ENCODE measurements at regions not wholly inside any gene's neighbourhood (a gene's known extent, or its start where the extent isn't known, plus 50 kb on each side); places are given as distances from the start of the nearest gene placed in this dataset.

GRCh38 chr5:108649646-108650045 is 98.1 kb upstream of the FER start:
- in situ Hi-C loops (cut with HindIII; ENCODE audit: low sequenced_read_pairs), result loop anchor here (25.0 kb wide), 1 partner anchor 538 kb away; no protein-coding TSS in a partner anchor

- in situ Hi-C loops (cut with HindIII; ENCODE audit: low sequenced_read_pairs), result loop anchor here (25.0 kb wide), 1 partner anchor 538 kb away; no protein-coding TSS in a partner anchor
Measured at GRCh38 chr5:108649106-108649505, 98.6 kb upstream of the FER start.

- in situ Hi-C loops (cut with HindIII; ENCODE audit: low sequenced_read_pairs), result loop anchor here (25.0 kb wide), 1 partner anchor 545 kb away; no protein-coding TSS in a partner anchor
Measured at GRCh38 chr5:108642170-108642906, 105.4 kb upstream of the FER start.

- in situ Hi-C loops (cut with HindIII; ENCODE audit: low sequenced_read_pairs), result loop anchor here (25.0 kb wide), 1 partner anchor 546 kb away; no protein-coding TSS in a partner anchor
Measured at GRCh38 chr5:108641596-108641995, 106.1 kb upstream of the FER start.

- in situ Hi-C loops (cut with HindIII; ENCODE audit: low sequenced_read_pairs), result loop anchor here (25.0 kb wide), 1 partner anchor 548 kb away; no protein-coding TSS in a partner anchor
Measured at GRCh38 chr5:108639366-108639765, 108.3 kb upstream of the FER start.

- in situ Hi-C loops (cut with HindIII; ENCODE audit: low sequenced_read_pairs), result loop anchor here (25.0 kb wide), 1 partner anchor 549 kb away; no protein-coding TSS in a partner anchor
Measured at GRCh38 chr5:108638021-108638420, 109.7 kb upstream of the FER start.

GRCh38 chr5:108637134-108637533 is 110.6 kb upstream of the FER start:
- in situ Hi-C loops (cut with HindIII; ENCODE audit: low sequenced_read_pairs), result loop anchor here (25.0 kb wide), 1 partner anchor 550 kb away; no protein-coding TSS in a partner anchor

- in situ Hi-C loops (cut with HindIII; ENCODE audit: low sequenced_read_pairs), result loop anchor here (25.0 kb wide), 1 partner anchor 551 kb away; no protein-coding TSS in a partner anchor
Measured at GRCh38 chr5:108636135-108636853, 111.4 kb upstream of the FER start.

- in situ Hi-C loops (cut with HindIII; ENCODE audit: low sequenced_read_pairs), result loop anchor here (25.0 kb wide), 1 partner anchor 553 kb away; no protein-coding TSS in a partner anchor
Measured at GRCh38 chr5:108634617-108635288, 112.9 kb upstream of the FER start.

GRCh38 chr5:108634010-108634616 is 113.6 kb upstream of the FER start:
- in situ Hi-C loops (cut with HindIII; ENCODE audit: low sequenced_read_pairs), result loop anchor here (25.0 kb wide), 1 partner anchor 553 kb away; no protein-coding TSS in a partner anchor

GRCh38 chr5:108629779-108630528 is 117.7 kb upstream of the FER start:
- in situ Hi-C loops (cut with HindIII; ENCODE audit: low sequenced_read_pairs), result loop anchor here (25.0 kb wide), 1 partner anchor 557 kb away; no protein-coding TSS in a partner anchor

- in situ Hi-C loops (cut with HindIII; ENCODE audit: low sequenced_read_pairs), result loop anchor here (25.0 kb wide), 1 partner anchor 562 kb away; no protein-coding TSS in a partner anchor
Measured at GRCh38 chr5:108625654-108626053, 122.0 kb upstream of the FER start.

GRCh38 chr5:108623826-108624225 is 123.9 kb upstream of the FER start:
- in situ Hi-C loops (cut with HindIII; ENCODE audit: low sequenced_read_pairs), result no loop called here

GRCh38 chr5:108620516-108620915 is 127.2 kb upstream of the FER start:
- in situ Hi-C loops (cut with HindIII; ENCODE audit: low sequenced_read_pairs), result no loop called here

GRCh38 chr5:108619815-108620214 is 127.9 kb upstream of the FER start:
- in situ Hi-C loops (cut with HindIII; ENCODE audit: low sequenced_read_pairs), result no loop called here

GRCh38 chr5:108617467-108618435 is 129.9 kb upstream of the FER start:
- in situ Hi-C loops (cut with HindIII; ENCODE audit: low sequenced_read_pairs), result no loop called here

GRCh38 chr5:108615216-108615615 is 132.5 kb upstream of the FER start:
- in situ Hi-C loops (cut with HindIII; ENCODE audit: low sequenced_read_pairs), result no loop called here

GRCh38 chr5:108607421-108607820 is 140.3 kb upstream of the FER start:
- in situ Hi-C loops (cut with HindIII; ENCODE audit: low sequenced_read_pairs), result no loop called here

GRCh38 chr5:108606185-108606584 is 141.5 kb upstream of the FER start:
- in situ Hi-C loops (cut with HindIII; ENCODE audit: low sequenced_read_pairs), result no loop called here

Data from DLD1 (cell line).